HL-60 (cell line): ENCODE measurements at regions not wholly inside any gene's neighbourhood (a gene's known extent, or its start where the extent isn't known, plus 50 kb on each side); places are given as distances from the start of the nearest gene placed in this dataset.

Experiments used
- DNase-seq, 2 experiments: peaks; one replicate each; pipeline ENCODE4 v3.0.0-alpha.2; 2010 to 2020; ENCODE audit warnings: low read depth in 1 of 2, low spot score in 1 of 2
- H3K27ac ChIP-seq: fragments of 250-450 bp; sonication (Bioruptor Pico); replicated peaks from 2 replicates; pipeline ENCODE4 v1.5.1; 2020; ENCODE audit warnings: mild to moderate bottlenecking, moderate library complexity
- H3K27me3 ChIP-seq: fragments of 250-450 bp; sonication (Bioruptor Pico); 2 replicates; pipeline ENCODE4 v1.5.1; 2021; ENCODE audit warnings: mild to moderate bottlenecking, moderate library complexity; ENCODE audit not compliant: insufficient read depth, poor library complexity, severe bottlenecking
- H3K4me3 ChIP-seq: replicated peaks from 2 replicates; pipeline ENCODE4 v1.5.1; 2011; ENCODE audit warnings: mild to moderate bottlenecking, control low read depth, low read length; ENCODE audit not compliant: insufficient read depth
- GABPA ChIP-seq: IDR thresholded peaks from 2 replicates; pipeline ENCODE4 v1.6.1; 2012; ENCODE audit warnings: low read depth
- POLR2AphosphoS5 ChIP-seq: IDR thresholded peaks from 2 replicates; pipeline ENCODE4 v1.6.1; 2012; ENCODE audit warnings: low read depth
- SPI1 ChIP-seq: IDR thresholded peaks from 2 replicates; pipeline ENCODE4 v1.6.1; 2012; ENCODE audit warnings: low read depth, mild to moderate bottlenecking, borderline replicate concordance
- TF ChIP-seq, protein P1 (sequence below): IDR thresholded peaks from 2 replicates; pipeline ENCODE4 v1.6.1; 2012; ENCODE audit warnings: low read depth; ENCODE audit not compliant: insufficient replicate concordance
- TF ChIP-seq, protein P2 (sequence below): IDR thresholded peaks from one replicate; pipeline ENCODE4 v1.5.1; 2011; ENCODE audit warnings: low read length, control low read depth, inconsistent platforms; ENCODE audit not compliant: insufficient read depth

DNA sequence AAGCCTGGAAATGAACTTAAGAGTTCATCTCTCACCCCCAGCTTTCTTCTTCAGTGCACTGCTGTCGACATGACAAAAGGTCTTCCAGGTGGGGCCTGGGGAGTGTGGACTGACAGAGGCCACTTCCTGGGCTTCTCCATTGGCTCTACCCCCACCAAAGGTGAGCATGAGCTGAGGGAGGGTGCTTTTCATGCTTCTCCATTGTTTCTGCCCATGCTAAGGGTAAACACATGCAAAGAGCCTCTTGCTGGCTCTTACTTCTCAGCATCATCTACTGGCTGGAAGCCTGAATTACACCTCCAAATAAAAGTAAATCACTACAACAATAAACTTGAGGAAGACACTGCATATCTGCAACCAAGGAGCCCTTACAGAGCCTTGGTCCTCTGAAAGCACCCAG is 227.2 kb downstream of the EPM2A start:
- no peak for DNase-seq
- Histone ChIP-seq H3K27me3 (no peaks in the 10 kb centered on the region), H3K27ac (no peak overlapping the region), H3K4me3 (no peak overlapping the region)
- TF ChIP-seq SPI1 (no peak), GABPA (no peak), POLR2AphosphoS5 (no peak)
- TF ChIP-seq, protein P1, sequence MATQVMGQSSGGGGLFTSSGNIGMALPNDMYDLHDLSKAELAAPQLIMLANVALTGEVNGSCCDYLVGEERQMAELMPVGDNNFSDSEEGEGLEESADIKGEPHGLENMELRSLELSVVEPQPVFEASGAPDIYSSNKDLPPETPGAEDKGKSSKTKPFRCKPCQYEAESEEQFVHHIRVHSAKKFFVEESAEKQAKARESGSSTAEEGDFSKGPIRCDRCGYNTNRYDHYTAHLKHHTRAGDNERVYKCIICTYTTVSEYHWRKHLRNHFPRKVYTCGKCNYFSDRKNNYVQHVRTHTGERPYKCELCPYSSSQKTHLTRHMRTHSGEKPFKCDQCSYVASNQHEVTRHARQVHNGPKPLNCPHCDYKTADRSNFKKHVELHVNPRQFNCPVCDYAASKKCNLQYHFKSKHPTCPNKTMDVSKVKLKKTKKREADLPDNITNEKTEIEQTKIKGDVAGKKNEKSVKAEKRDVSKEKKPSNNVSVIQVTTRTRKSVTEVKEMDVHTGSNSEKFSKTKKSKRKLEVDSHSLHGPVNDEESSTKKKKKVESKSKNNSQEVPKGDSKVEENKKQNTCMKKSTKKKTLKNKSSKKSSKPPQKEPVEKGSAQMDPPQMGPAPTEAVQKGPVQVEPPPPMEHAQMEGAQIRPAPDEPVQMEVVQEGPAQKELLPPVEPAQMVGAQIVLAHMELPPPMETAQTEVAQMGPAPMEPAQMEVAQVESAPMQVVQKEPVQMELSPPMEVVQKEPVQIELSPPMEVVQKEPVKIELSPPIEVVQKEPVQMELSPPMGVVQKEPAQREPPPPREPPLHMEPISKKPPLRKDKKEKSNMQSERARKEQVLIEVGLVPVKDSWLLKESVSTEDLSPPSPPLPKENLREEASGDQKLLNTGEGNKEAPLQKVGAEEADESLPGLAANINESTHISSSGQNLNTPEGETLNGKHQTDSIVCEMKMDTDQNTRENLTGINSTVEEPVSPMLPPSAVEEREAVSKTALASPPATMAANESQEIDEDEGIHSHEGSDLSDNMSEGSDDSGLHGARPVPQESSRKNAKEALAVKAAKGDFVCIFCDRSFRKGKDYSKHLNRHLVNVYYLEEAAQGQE: no peak
- TF ChIP-seq, protein P2, sequence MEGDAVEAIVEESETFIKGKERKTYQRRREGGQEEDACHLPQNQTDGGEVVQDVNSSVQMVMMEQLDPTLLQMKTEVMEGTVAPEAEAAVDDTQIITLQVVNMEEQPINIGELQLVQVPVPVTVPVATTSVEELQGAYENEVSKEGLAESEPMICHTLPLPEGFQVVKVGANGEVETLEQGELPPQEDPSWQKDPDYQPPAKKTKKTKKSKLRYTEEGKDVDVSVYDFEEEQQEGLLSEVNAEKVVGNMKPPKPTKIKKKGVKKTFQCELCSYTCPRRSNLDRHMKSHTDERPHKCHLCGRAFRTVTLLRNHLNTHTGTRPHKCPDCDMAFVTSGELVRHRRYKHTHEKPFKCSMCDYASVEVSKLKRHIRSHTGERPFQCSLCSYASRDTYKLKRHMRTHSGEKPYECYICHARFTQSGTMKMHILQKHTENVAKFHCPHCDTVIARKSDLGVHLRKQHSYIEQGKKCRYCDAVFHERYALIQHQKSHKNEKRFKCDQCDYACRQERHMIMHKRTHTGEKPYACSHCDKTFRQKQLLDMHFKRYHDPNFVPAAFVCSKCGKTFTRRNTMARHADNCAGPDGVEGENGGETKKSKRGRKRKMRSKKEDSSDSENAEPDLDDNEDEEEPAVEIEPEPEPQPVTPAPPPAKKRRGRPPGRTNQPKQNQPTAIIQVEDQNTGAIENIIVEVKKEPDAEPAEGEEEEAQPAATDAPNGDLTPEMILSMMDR: no peak

DNA sequence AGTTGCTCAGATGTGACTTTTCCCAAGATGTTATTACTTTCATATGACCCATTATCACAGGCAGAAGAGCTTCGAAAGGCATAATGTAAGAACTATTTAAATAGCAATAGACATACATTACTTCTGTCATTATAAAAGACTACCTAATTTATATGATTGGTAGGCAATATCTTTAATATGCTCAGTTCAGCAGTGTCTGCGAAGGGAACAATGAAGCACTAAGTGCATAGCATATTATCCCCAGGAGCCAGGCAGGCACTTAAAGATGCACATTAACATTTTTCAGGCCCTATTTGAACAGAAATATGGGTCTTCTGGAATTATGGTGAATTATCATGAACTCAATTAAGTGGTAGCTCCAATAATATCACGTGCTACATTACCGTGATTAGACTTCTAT is 217.8 kb downstream of the EPM2A start:
- TF ChIP-seq GABPA (no peak), SPI1 (no peak), POLR2AphosphoS5 (no peak)
- TF ChIP-seq, protein P2: no peak
- TF ChIP-seq, protein P1: no peak
- no peak for DNase-seq
- H3K27me3 ChIP-seq: no peaks in the 10 kb centered on the region
- H3K27ac ChIP-seq: no peak overlapping the region
- H3K4me3 ChIP-seq: no peak overlapping the region

DNA sequence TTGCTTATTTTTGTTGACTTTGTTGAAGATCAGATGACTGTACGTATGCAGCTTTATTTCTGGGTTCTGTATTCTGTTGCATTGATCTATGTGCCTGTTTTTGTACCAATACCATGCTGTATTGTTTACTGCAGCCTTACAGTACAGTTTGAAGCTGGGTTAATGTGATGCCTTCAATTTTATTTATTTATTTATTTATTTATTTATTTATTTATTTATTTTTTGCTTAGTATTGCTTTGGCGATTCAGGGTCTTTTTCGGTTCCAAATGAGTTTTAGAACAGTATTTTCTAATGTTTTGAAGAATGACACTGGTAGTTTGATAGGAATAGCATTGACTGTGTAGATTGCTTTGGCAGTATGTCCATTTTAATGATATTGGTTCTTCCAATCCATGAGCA is 210.3 kb downstream of the EPM2A start:
- no peak for TF ChIP-seq POLR2AphosphoS5
- TF ChIP-seq, protein P1: no peak
- TF ChIP-seq GABPA: no peak
- TF ChIP-seq SPI1: no peak
- TF ChIP-seq, protein P2: no peak
- Histone ChIP-seq H3K27me3 (peaks cover 7% of the 10 kb centered on the region), H3K27ac (no peak overlapping the region), H3K4me3 (no peak overlapping the region)
- DNase-seq: no peak
